Endometrium (tissue), 2 donors: ENCODE measurements at regions not wholly inside any gene's neighbourhood (a gene's known extent, or its start where the extent isn't known, plus 50 kb on each side); places are given as distances from the start of the nearest gene placed in this dataset.
"Not testable (repeated sequence)": the region's sequence is repeated elsewhere in the genome, so short reads cannot be mapped to it uniquely, and the experiment has no call there.

Source experiments
- FAIRE-seq: peaks from 2 replicates; lab custom pipeline; 2012; peaks lifted over from hg19 to GRCh38; lab: Jason Lieb, UNC
- donor health status: control.
- donor health status: control.

GRCh38 chrX:81348388-81348787 lies 146.5 kb downstream of the SH3BGRL start:
- FAIRE-seq, result no peak

- FAIRE-seq, result no peak
Measured at GRCh38 chrX:81354954-81355353, 153.1 kb downstream of the SH3BGRL start.

GRCh38 chrX:81355436-81355835 lies 153.5 kb downstream of the SH3BGRL start:
- FAIRE-seq, result no peak

- FAIRE-seq, result no peak
Measured at GRCh38 chrX:81367291-81367690, 165.4 kb downstream of the SH3BGRL start.

GRCh38 chrX:81377329-81377728 lies 175.4 kb downstream of the SH3BGRL start:
- FAIRE-seq, result peak; percentile 37

- no peak for FAIRE-seq
Measured at GRCh38 chrX:81378560-81378959, 176.7 kb downstream of the SH3BGRL start.

GRCh38 chrX:81390237-81390636 lies 188.3 kb downstream of the SH3BGRL start:
- FAIRE-seq, result no peak

GRCh38 chrX:81392396-81392795 lies 190.5 kb downstream of the SH3BGRL start:
- FAIRE-seq, result no peak

- peak; percentile 70 for FAIRE-seq
Measured at GRCh38 chrX:81405781-81406180, 203.9 kb downstream of the SH3BGRL start.

- FAIRE-seq, result no peak
Measured at GRCh38 chrX:81411517-81411916, 209.6 kb downstream of the SH3BGRL start.

- no peak for FAIRE-seq
Measured at GRCh38 chrX:81412428-81412827, 210.5 kb downstream of the SH3BGRL start.

GRCh38 chrX:81412857-81413256 lies 211.0 kb downstream of the SH3BGRL start:
- not testable (repeated sequence) for FAIRE-seq

GRCh38 chrX:81414630-81415029 lies 212.7 kb downstream of the SH3BGRL start:
- FAIRE-seq, result no peak
